H1 (cell line): ENCODE measurements at regions not wholly inside any gene's neighbourhood (a gene's known extent, or its start where the extent isn't known, plus 50 kb on each side); places are given as distances from the start of the nearest gene placed in this dataset.

ENCODE experiments used
- CTCF ChIA-PET: fragments of 300-600 bp; sonication (Branson Sonifier 250); formaldehyde crosslinking; loops from one replicate; lab custom pipeline; 2021; ENCODE audit not compliant: partially characterized antibody; lab: Charles Lee
- POLR2A ChIA-PET: fragments of 300-600 bp; sonication (Branson Sonifier 250); formaldehyde crosslinking; loops from one replicate; lab custom pipeline; 2021; ENCODE audit warnings: inconsistent platforms; ENCODE audit not compliant: partially characterized antibody; lab: Charles Lee
- DNase-seq, 2 experiments: peaks; one replicate each; pipeline versions ENCODE4 v3.0.0 to v3.0.0-alpha.2; 2010 to 2022; ENCODE audit warnings: low spot score in 2 of 2, low read depth in 1 of 2, mixed read lengths in 1 of 2
- FAIRE-seq: peaks from 2 replicates; lab custom pipeline; 2011; peaks lifted over from hg19 to GRCh38; lab: Jason Lieb, UNC
- H2AFZ ChIP-seq: 2 replicates; pipeline ENCODE4 v1.8.1; 2012; ENCODE audit warnings: low read length, inconsistent platforms
- H2AK5ac ChIP-seq: 2 replicates; pipeline ENCODE4 v1.6.1; 2013; ENCODE audit warnings: low read depth, low read length
- H2BK120ac ChIP-seq: replicated peaks from 2 replicates; pipeline ENCODE3; 2013; ENCODE audit warnings: low read depth, low read length, inconsistent platforms
- H2BK12ac ChIP-seq: 2 replicates; pipeline ENCODE4 v1.6.1; 2013; ENCODE audit warnings: low read depth, low read length
- H2BK15ac ChIP-seq: 2 replicates; pipeline ENCODE4 v1.6.1; 2013; ENCODE audit warnings: low read length
- H2BK20ac ChIP-seq: 2 replicates; pipeline ENCODE4 v1.6.1; 2013; ENCODE audit warnings: low read length
- H2BK5ac ChIP-seq: 2 replicates; pipeline ENCODE4 v1.6.1; 2013; ENCODE audit warnings: low read depth, low read length
- H3K14ac ChIP-seq: 2 replicates; pipeline ENCODE4 v1.6.1; 2013; ENCODE audit warnings: inconsistent platforms; ENCODE audit not compliant: insufficient read length
- H3K18ac ChIP-seq: 2 replicates; pipeline ENCODE4 v1.6.1; 2013; ENCODE audit warnings: low read length; ENCODE audit errors: extremely low read depth
- H3K23ac ChIP-seq: 2 replicates; pipeline ENCODE4 v1.6.1; 2013; ENCODE audit warnings: inconsistent platforms; ENCODE audit not compliant: insufficient read length
- H3K23me2 ChIP-seq: 2 replicates; pipeline ENCODE4 v1.6.1; 2013; ENCODE audit warnings: low read depth, low read length
- H3K27ac ChIP-seq: 2 replicates; pipeline ENCODE4 v1.6.1; 2011; ENCODE audit warnings: low read depth, low read length, inconsistent platforms
- H3K27me3 ChIP-seq, 4 experiments: replicated peaks in 1 of 4; 1 replicate in 1 of 4; 2 replicates in 3 of 4; pipeline versions ENCODE4 v1.6.1 to v1.8.1; 2011 to 2013; ENCODE audit warnings: low read length in 3 of 4, mild to moderate bottlenecking in 3 of 4, inconsistent platforms in 2 of 4, mixed read lengths in 2 of 4, moderate library complexity in 1 of 4; ENCODE audit not compliant: control insufficient read depth in 3 of 4, insufficient read depth in 3 of 4; ENCODE audit errors: extremely low read depth in 1 of 4
- H3K36me3 ChIP-seq, 4 experiments: 2 replicates each; pipeline versions ENCODE4 v1.6.1 to v1.8.1; 2011 to 2013; ENCODE audit warnings: mild to moderate bottlenecking in 4 of 4, low read length in 3 of 4, moderate library complexity in 2 of 4, control low read depth in 1 of 4, inconsistent platforms in 1 of 4; ENCODE audit not compliant: insufficient read depth in 4 of 4, control insufficient read depth in 2 of 4
- H3K4ac ChIP-seq: replicated peaks from 2 replicates; pipeline ENCODE3; 2013; ENCODE audit warnings: low read length, low read depth, mixed read lengths, inconsistent platforms; ENCODE audit not compliant: insufficient read length
- H3K4me1 ChIP-seq, 4 experiments: replicated peaks in 1 of 4; 1 replicate in 1 of 4; 2 replicates in 3 of 4; pipeline versions ENCODE4 v1.6.1 to v1.8.1; 2011 to 2013; ENCODE audit warnings: low read length in 3 of 4, inconsistent platforms in 2 of 4, mixed read lengths in 1 of 4; ENCODE audit not compliant: insufficient read depth in 4 of 4, control insufficient read depth in 3 of 4
- H3K4me2 ChIP-seq, 2 experiments: 2 replicates each; pipeline versions ENCODE4 v1.6.1 to v1.8.1; 2011 to 2013; ENCODE audit warnings: low read depth in 2 of 2, low read length in 2 of 2, control low read depth in 1 of 2, inconsistent platforms in 1 of 2, mild to moderate bottlenecking in 1 of 2; ENCODE audit not compliant: insufficient read depth in 1 of 2
- H3K4me3 ChIP-seq, 4 experiments: fragments of 200-600, 300-600 bp in 1 of 4; sonication (generic), shearing (Covaris generic), sonication (Bioruptor Twin) in 1 of 4; 2 replicates each; pipeline versions ENCODE4 v1.5.1 to v1.8.1; 2011 to 2016; ENCODE audit warnings: low read length in 4 of 4, low read depth in 3 of 4, control low read depth in 2 of 4, inconsistent platforms in 2 of 4, mild to moderate bottlenecking in 2 of 4, mixed read lengths in 1 of 4, moderate library complexity in 1 of 4; ENCODE audit not compliant: insufficient read depth in 2 of 4; ENCODE audit errors: extremely low read depth in 1 of 4
- H3K56ac ChIP-seq: replicated peaks from 2 replicates; pipeline ENCODE3; 2013; ENCODE audit warnings: low read depth, mild to moderate bottlenecking, mixed read lengths, low read length, inconsistent platforms; ENCODE audit not compliant: insufficient read length
- H3K79me1 ChIP-seq: 2 replicates; pipeline ENCODE4 v1.6.1; 2013; ENCODE audit warnings: low read depth, low read length, control low read depth
- H3K79me2 ChIP-seq, 2 experiments: 2 replicates each; pipeline versions ENCODE4 v1.6.1 to v1.8.1; 2012 to 2013; ENCODE audit warnings: low read length in 2 of 2, mild to moderate bottlenecking in 2 of 2, inconsistent platforms in 1 of 2; ENCODE audit not compliant: insufficient read depth in 2 of 2, control insufficient read depth in 1 of 2
- H3K9ac ChIP-seq, 4 experiments: replicated peaks in 1 of 4; 1 replicate in 1 of 4; 2 replicates in 3 of 4; pipeline versions ENCODE4 v1.6.1 to v1.8.1; 2011 to 2013; ENCODE audit warnings: low read depth in 3 of 4, low read length in 3 of 4, control low read depth in 2 of 4, mild to moderate bottlenecking in 2 of 4, moderate library complexity in 2 of 4, inconsistent platforms in 1 of 4; ENCODE audit errors: extremely low read depth in 1 of 4
- H3K9me3 ChIP-seq, 2 experiments: 2 replicates each; pipeline versions ENCODE4 v1.6.1 to v1.8.1; 2012 to 2013; ENCODE audit warnings: mild to moderate bottlenecking in 2 of 2, moderate library complexity in 2 of 2, control low read depth in 1 of 2, inconsistent platforms in 1 of 2, low read depth in 1 of 2, low read length in 1 of 2, mixed read lengths in 1 of 2; ENCODE audit not compliant: insufficient read depth in 2 of 2
- H4K20me1 ChIP-seq, 2 experiments: replicated peaks in 1 of 2; 2 replicates each; pipeline versions ENCODE3 to v1.8.1; 2011 to 2013; ENCODE audit warnings: inconsistent platforms in 2 of 2, low read length in 2 of 2, mild to moderate bottlenecking in 1 of 2; ENCODE audit not compliant: insufficient read depth in 2 of 2, control insufficient read depth in 1 of 2
- H4K5ac ChIP-seq: 2 replicates; pipeline ENCODE4 v1.6.1; 2013; ENCODE audit warnings: low read length, low read depth, mixed read lengths, inconsistent platforms; ENCODE audit not compliant: insufficient read length
- H4K8ac ChIP-seq: 2 replicates; pipeline ENCODE4 v1.8.0; 2013; ENCODE audit warnings: mild to moderate bottlenecking, moderate library complexity, low read length, inconsistent platforms; ENCODE audit not compliant: insufficient read depth; ENCODE audit errors: extremely low read depth
- H4K91ac ChIP-seq: replicated peaks from 2 replicates; pipeline ENCODE3; 2013; ENCODE audit warnings: low read length, mixed read lengths, inconsistent platforms; ENCODE audit not compliant: insufficient read length
- POU5F1 ChIP-seq: IDR thresholded peaks from 2 replicates; pipeline ENCODE4 v1.6.1; 2011; ENCODE audit warnings: low read depth, mild to moderate bottlenecking, low read length, moderate library complexity
- SP4 ChIP-seq: IDR thresholded peaks from 2 replicates; pipeline ENCODE4 v1.6.1; 2012; ENCODE audit warnings: low read length, inconsistent platforms
- SUZ12 ChIP-seq: fragments of 200-600 bp; sonication (generic); IDR thresholded peaks from 2 replicates; pipeline ENCODE4 v1.6.1; 2012; ENCODE audit warnings: mild to moderate bottlenecking, inconsistent platforms, low read length, moderate library complexity, mixed read lengths
- WGBS, 2 experiments: shearing (Covaris generic) in 1 of 2; methylation state at CpG; one replicate each; pipeline versions ENCODE4 v1.1.6 to v1.1.7; 2013 to 2015; ENCODE audit warnings: low lambda C conversion rate in 2 of 2, mixed read lengths in 2 of 2, inconsistent platforms in 1 of 2, low coverage in 1 of 2, missing lambda C conversion rate in 1 of 2; ENCODE audit not compliant: insufficient replicate concordance in 2 of 2, insufficient coverage in 1 of 2, insufficient read length in 1 of 2; ENCODE audit errors: extremely low coverage in 1 of 2, missing lambda C conversion rate in 1 of 2; 5-methylcytosine and 5-hydroxymethylcytosine counted together

DNA sequence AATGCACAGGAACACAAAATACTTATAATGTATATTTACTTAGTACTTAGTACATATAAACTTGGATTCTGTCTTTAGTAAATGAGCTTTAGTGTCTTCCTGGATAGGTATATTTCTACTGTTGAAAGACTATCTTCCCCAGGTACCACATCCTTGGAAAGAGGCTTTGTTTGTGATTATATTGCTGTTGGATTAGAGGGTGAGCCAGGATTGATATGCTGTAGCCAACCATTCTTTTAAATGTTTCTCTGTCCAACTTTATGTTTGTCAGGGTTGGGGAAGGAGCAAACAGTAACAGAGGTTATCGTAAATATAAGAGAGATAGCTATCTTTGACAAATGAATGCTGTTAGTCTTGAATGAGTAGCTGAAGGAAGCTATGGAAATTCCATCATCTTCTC is 213.2 kb downstream of the SPRY1 start:
- H2AK5ac ChIP-seq: no peak overlapping the region
- H3K27ac ChIP-seq: no peak overlapping the region
- H3K56ac ChIP-seq: no peak overlapping the region
- no peaks in the 10 kb centered on the region for H3K79me2 ChIP-seq
- no peaks in the 10 kb centered on the region for H4K20me1 ChIP-seq
- H3K4me3 ChIP-seq: no peak overlapping the region
- POLR2A ChIA-PET: no interaction called here
- no peaks in the 10 kb centered on the region for H3K79me1 ChIP-seq
- no peak overlapping the region for H2BK5ac ChIP-seq
- H3K18ac ChIP-seq: no peak overlapping the region
- H2AFZ ChIP-seq: no peak overlapping the region
- no peaks in the 10 kb centered on the region for H3K4me1 ChIP-seq
- no peak overlapping the region for H4K8ac ChIP-seq
- no peak overlapping the region for H2BK15ac ChIP-seq
- H3K23me2 ChIP-seq: no peaks in the 10 kb centered on the region
- H3K14ac ChIP-seq: no peak overlapping the region
- H3K9me3 ChIP-seq: no peaks in the 10 kb centered on the region; a peak in 1 of 4 replicates
- no peak overlapping the region for H3K4me2 ChIP-seq
- no peak overlapping the region for H2BK12ac ChIP-seq
- H2BK20ac ChIP-seq: no peak overlapping the region
- no peak for TF ChIP-seq POU5F1
- TF ChIP-seq SUZ12: no peak
- TF ChIP-seq SP4: no peak
- TF ChIP-seq, all 59 proteins: peak for 0
- no peak overlapping the region for H3K23ac ChIP-seq
- WGBS, 2 experiments: 94% methylated on average over 1 of the region's 1 CpG; no CpG with 5 or more reads in 1 of the 2 experiments
- no peak for FAIRE-seq
- H3K4ac ChIP-seq: no peak overlapping the region
- H4K91ac ChIP-seq: no peak overlapping the region
- no peak for DNase-seq
- no peak overlapping the region for H3K9ac ChIP-seq
- H2BK120ac ChIP-seq: no peak overlapping the region
- H3K36me3 ChIP-seq: no peaks in the 10 kb centered on the region
- CTCF ChIA-PET: interaction anchor here (0.7 to 1.4 kb wide), 3 partner anchors 53 to 305 kb away, joined by 3 read pairs; no protein-coding TSS in a partner anchor
- no peak overlapping the region for H4K5ac ChIP-seq
- no peaks in the 10 kb centered on the region for H3K27me3 ChIP-seq
